SK-N-MC (cell line): ENCODE measurements at regions not wholly inside any gene's neighbourhood (a gene's known extent, or its start where the extent isn't known, plus 50 kb on each side); places are given as distances from the start of the nearest gene placed in this dataset.

Source experiments
- EZH2 ChIP-seq: fragments of 200-600 bp; sonication (generic); IDR thresholded peaks from one replicate; pipeline ENCODE4 v1.6.1; 2017; ENCODE audit warnings: antibody characterized with exemption
- POLR2AphosphoS5 ChIP-seq: IDR thresholded peaks from 2 replicates; pipeline ENCODE4 v1.6.1; 2012; ENCODE audit warnings: mild to moderate bottlenecking, low read depth, low read length, borderline replicate concordance

DNA sequence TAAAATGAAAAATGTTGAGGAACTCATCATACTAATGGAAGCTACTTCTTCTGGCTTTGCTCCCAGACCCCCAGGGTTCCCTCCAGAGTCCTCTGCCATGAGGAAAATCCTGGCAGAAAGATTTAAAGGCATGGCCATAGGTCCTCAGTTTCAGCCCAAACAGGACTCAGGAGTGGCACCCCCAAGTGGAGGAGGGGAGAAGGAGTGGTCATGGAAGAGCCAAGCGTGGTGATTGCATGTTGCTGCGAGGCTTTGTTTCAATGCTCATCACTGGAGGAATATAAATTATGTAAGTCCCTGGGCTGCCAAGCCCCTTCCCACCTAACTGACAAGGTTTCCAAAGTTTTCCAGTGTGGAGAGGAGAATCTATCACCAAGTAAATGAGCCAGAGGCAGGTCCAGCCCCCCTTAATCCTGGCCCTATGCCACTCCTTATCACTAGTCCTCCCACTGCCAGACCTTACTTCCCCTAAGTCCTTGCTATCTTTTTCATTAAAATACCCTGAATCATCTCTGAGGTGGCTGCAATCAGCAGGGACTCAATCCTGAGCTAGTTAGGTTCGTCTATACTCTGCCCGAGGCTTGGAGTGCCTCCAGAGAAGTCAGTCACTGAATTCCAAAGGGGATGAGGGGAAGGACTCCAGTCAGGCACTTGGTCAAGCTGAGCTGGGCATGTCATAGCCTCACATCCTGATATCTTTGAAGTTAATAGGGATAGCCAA lies 70.7 kb upstream of the TAF1L start:
- TF ChIP-seq POLR2AphosphoS5 (no peak), EZH2 (no peak)
